SJSA1 (cell line): ENCODE measurements at regions not wholly inside any gene's neighbourhood (a gene's known extent, or its start where the extent isn't known, plus 50 kb on each side); places are given as distances from the start of the nearest gene placed in this dataset.

Experiments
- DNase-seq, 2 experiments: peaks; one replicate each; pipeline ENCODE4 v3.0.0-alpha.2; 2015 to 2020; ENCODE audit warnings: low spot score in 2 of 2, low read depth in 1 of 2
- H3K27ac ChIP-seq: fragments of 250-450 bp; sonication (Bioruptor Pico); 2 replicates; pipeline ENCODE4 v1.5.1; 2020; ENCODE audit warnings: mild to moderate bottlenecking, moderate library complexity
- H3K27me3 ChIP-seq: fragments of 250-450 bp; sonication (Bioruptor Pico); replicated peaks from 2 replicates; pipeline ENCODE4 v1.5.1; 2020; ENCODE audit warnings: mild to moderate bottlenecking, moderate library complexity
- H3K36me3 ChIP-seq: fragments of 250-450 bp; sonication (Bioruptor Pico); 2 replicates; pipeline ENCODE4 v1.5.1; 2020; ENCODE audit warnings: mild to moderate bottlenecking
- H3K4me1 ChIP-seq: fragments of 250-450 bp; sonication (Bioruptor Pico); replicated peaks from 2 replicates; pipeline ENCODE4 v1.6.1; 2021; ENCODE audit warnings: mild to moderate bottlenecking
- H3K4me3 ChIP-seq: fragments of 250-450 bp; sonication (Bioruptor Pico); 2 replicates; pipeline ENCODE4 v1.5.1; 2020; ENCODE audit warnings: mild to moderate bottlenecking
- H3K9me3 ChIP-seq: fragments of 250-450 bp; sonication (Bioruptor Pico); replicated peaks from 2 replicates; pipeline ENCODE4 v1.5.1; 2020; ENCODE audit warnings: mild to moderate bottlenecking

GRCh38 chr3:42037318-42037945 is 53.7 kb upstream of the TRAK1 start:
- peaks cover 45% of the 10 kb centered on the region for H3K4me1 ChIP-seq
- H3K27ac ChIP-seq: peak overlapping the region; percentile 70

GRCh38 chr3:42036483-42036823 is 54.7 kb upstream of the TRAK1 start:
- no peaks in the 10 kb centered on the region; the same call in 1 of the 2 replicates for H3K36me3 ChIP-seq
- H3K27me3 ChIP-seq: no peaks in the 10 kb centered on the region
- no peaks in the 10 kb centered on the region for H3K9me3 ChIP-seq
- H3K4me1 ChIP-seq: peaks cover 50% of the 10 kb centered on the region
- DNase-seq: peak; percentile 67 to 75
- peak overlapping the region; percentile 70 for H3K27ac ChIP-seq
- no peak overlapping the region for H3K4me3 ChIP-seq

More at GRCh38 chr3:42037318-42037945, 53.7 kb upstream of the TRAK1 start:
- no peaks in the 10 kb centered on the region for H3K9me3 ChIP-seq
- H3K4me3 ChIP-seq: no peak overlapping the region
- DNase-seq: no peak
- no peaks in the 10 kb centered on the region; the same call in 1 of the 2 replicates for H3K36me3 ChIP-seq
- no peaks in the 10 kb centered on the region for H3K27me3 ChIP-seq

- H3K27me3 ChIP-seq: no peaks in the 10 kb centered on the region
- DNase-seq: no peak
- H3K36me3 ChIP-seq: no peaks in the 10 kb centered on the region; the same call in 1 of the 2 replicates
- H3K27ac ChIP-seq: peak overlapping the region; percentile 70
- no peak overlapping the region for H3K4me3 ChIP-seq
- peaks cover 50% of the 10 kb centered on the region for H3K4me1 ChIP-seq
- no peaks in the 10 kb centered on the region for H3K9me3 ChIP-seq
These were observed 55.2 kb upstream of the TRAK1 start for GRCh38 chr3:42035816-42036482.

- H3K4me3 ChIP-seq: no peak overlapping the region
- no peaks in the 10 kb centered on the region for H3K9me3 ChIP-seq
- no peaks in the 10 kb centered on the region for H3K27me3 ChIP-seq
- no peak for DNase-seq
- H3K36me3 ChIP-seq: no peaks in the 10 kb centered on the region; the same call in 1 of the 2 replicates
- H3K27ac ChIP-seq: peak overlapping the region; percentile 70; the same call in 1 of the 2 replicates
- H3K4me1 ChIP-seq: peaks cover 50% of the 10 kb centered on the region
These were observed 56.1 kb upstream of the TRAK1 start for GRCh38 chr3:42035007-42035406.

GRCh38 chr3:42033741-42034140 is 57.4 kb upstream of the TRAK1 start:
- Histone ChIP-seq H3K36me3 (no peaks in the 10 kb centered on the region; the same call in 1 of the 2 replicates), H3K9me3 (no peaks in the 10 kb centered on the region), H3K4me3 (no peak overlapping the region), H3K27me3 (no peaks in the 10 kb centered on the region), H3K27ac (no peak overlapping the region), H3K4me1 (peaks cover 50% of the 10 kb centered on the region)
- DNase-seq: no peak

GRCh38 chr3:42032693-42033349 is 58.3 kb upstream of the TRAK1 start:
- H3K4me3 ChIP-seq: no peak overlapping the region
- H3K9me3 ChIP-seq: no peaks in the 10 kb centered on the region
- peak overlapping the region; percentile 35; the same call in 1 of the 2 replicates for H3K27ac ChIP-seq
- no peaks in the 10 kb centered on the region for H3K27me3 ChIP-seq
- no peaks in the 10 kb centered on the region; the same call in 1 of the 2 replicates for H3K36me3 ChIP-seq
- peak; percentile 59 to 68 for DNase-seq
- peaks cover 50% of the 10 kb centered on the region for H3K4me1 ChIP-seq

GRCh38 chr3:42031808-42032480 is 59.2 kb upstream of the TRAK1 start:
- H3K4me3 ChIP-seq: no peak overlapping the region
- peaks cover 43% of the 10 kb centered on the region for H3K4me1 ChIP-seq

GRCh38 chr3:42028474-42028873 is 62.7 kb upstream of the TRAK1 start:
- Histone ChIP-seq H3K27ac (no peak overlapping the region), H3K4me3 (no peak overlapping the region), H3K36me3 (no peaks in the 10 kb centered on the region), H3K9me3 (no peaks in the 10 kb centered on the region), H3K4me1 (peaks cover 48% of the 10 kb centered on the region), H3K27me3 (no peaks in the 10 kb centered on the region)
- DNase-seq: no peak

More at GRCh38 chr3:42031808-42032480, 59.2 kb upstream of the TRAK1 start:
- Histone ChIP-seq H3K9me3 (no peaks in the 10 kb centered on the region), H3K27me3 (no peaks in the 10 kb centered on the region), H3K36me3 (no peaks in the 10 kb centered on the region; the same call in 1 of the 2 replicates), H3K27ac (peak overlapping the region; percentile 35; the same call in 1 of the 2 replicates)
- peak in 1 of 2 experiments; percentile 35 for DNase-seq

GRCh38 chr3:42027571-42027970 is 63.6 kb upstream of the TRAK1 start:
- H3K27ac ChIP-seq: no peak overlapping the region
- DNase-seq: no peak

GRCh38 chr3:42025370-42026138 is 63.7 kb upstream of the ULK4 start:
- peaks cover 46% of the 10 kb centered on the region for H3K4me1 ChIP-seq
- no peak overlapping the region for H3K4me3 ChIP-seq
- no peaks in the 10 kb centered on the region for H3K9me3 ChIP-seq
- H3K27ac ChIP-seq: peak overlapping the region; percentile 49
- DNase-seq: peak; percentile 69 to 78
- H3K36me3 ChIP-seq: no peaks in the 10 kb centered on the region
- no peaks in the 10 kb centered on the region for H3K27me3 ChIP-seq

More at GRCh38 chr3:42027571-42027970, 63.6 kb upstream of the TRAK1 start:
- no peaks in the 10 kb centered on the region for H3K27me3 ChIP-seq
- peaks cover 39% of the 10 kb centered on the region for H3K4me1 ChIP-seq
- no peaks in the 10 kb centered on the region for H3K9me3 ChIP-seq
- H3K4me3 ChIP-seq: no peak overlapping the region
- no peaks in the 10 kb centered on the region for H3K36me3 ChIP-seq

GRCh38 chr3:42024591-42025351 is 62.9 kb upstream of the ULK4 start:
- no peaks in the 10 kb centered on the region for H3K9me3 ChIP-seq
- peak overlapping the region; percentile 49 for H3K27ac ChIP-seq
- H3K36me3 ChIP-seq: no peaks in the 10 kb centered on the region
- DNase-seq: no peak
- H3K27me3 ChIP-seq: no peaks in the 10 kb centered on the region
- H3K4me3 ChIP-seq: no peak overlapping the region
- H3K4me1 ChIP-seq: peaks cover 54% of the 10 kb centered on the region

GRCh38 chr3:42023380-42023779 is 61.5 kb upstream of the ULK4 start:
- Histone ChIP-seq H3K27ac (no peak overlapping the region), H3K27me3 (no peaks in the 10 kb centered on the region), H3K4me3 (no peak overlapping the region), H3K9me3 (no peaks in the 10 kb centered on the region), H3K4me1 (peaks cover 59% of the 10 kb centered on the region), H3K36me3 (no peaks in the 10 kb centered on the region)
- DNase-seq: no peak
